Occipital lobe (tissue), 1 donor: ENCODE measurements at regions not wholly inside any gene's neighbourhood (a gene's known extent, or its start where the extent isn't known, plus 50 kb on each side); places are given as distances from the start of the nearest gene placed in this dataset.

Experiments used
- DNase-seq: peaks from one replicate; lab custom pipeline; 2025; lab: John Stamatoyannopoulos, UW

DNA sequence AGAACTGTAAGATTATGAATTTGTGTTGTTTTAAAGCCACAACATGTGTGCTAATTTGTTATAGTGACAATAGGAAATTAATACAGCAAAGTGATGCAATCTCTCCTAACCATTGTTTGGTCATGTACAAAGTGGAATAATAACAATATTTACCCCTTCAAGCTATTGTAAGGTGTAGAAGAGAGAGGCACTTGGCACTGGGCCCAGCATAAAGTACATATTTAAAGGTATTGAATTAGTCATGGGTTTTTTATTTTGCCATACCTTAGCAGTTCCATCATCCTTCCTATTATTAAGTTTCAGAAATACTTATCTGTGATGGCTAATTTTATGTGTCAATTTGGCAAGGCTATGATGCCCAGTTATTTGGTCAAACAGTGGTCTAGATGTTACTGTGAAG is 322.4 kb upstream of the TSHZ2 start:
- no peak for DNase-seq

DNA sequence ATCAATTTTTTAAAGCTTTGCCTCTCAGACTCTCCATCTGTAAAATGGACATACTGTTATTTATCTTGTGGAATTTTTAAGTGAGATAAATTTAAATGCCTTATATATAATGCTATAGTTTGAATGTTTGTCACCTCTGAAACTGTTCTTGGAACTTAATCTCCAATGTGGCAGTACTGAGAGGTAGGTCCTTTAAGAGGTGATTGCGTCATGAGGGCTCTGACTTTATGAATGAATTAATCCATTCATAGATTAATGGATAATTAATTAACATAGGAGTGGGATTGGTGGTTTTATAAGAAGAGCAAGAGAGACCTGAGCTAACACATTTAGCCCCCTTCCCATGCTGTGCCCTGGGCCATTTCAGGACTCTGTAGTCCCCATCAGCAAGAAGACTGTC is 326.3 kb upstream of the TSHZ2 start:
- no peak for DNase-seq

DNA sequence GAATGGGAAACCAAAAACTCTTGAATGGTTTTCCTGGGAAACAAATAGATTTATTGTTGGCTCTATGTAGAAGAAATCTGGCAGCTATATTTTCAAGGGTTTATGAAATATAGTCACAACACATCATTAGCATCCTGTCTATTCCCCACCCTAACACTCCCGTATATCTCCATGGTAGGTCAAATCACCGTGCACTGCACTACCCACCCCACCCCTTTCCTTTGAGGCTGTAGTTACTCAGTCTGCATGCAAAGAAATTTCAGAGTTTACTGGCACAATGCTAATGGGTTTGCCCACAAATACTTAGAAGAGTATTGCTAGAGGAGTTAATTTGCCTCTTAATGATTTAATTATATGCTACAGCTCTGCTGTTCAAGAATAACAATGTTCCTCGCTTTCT is 329.1 kb upstream of the TSHZ2 start:
- no peak for DNase-seq

DNA sequence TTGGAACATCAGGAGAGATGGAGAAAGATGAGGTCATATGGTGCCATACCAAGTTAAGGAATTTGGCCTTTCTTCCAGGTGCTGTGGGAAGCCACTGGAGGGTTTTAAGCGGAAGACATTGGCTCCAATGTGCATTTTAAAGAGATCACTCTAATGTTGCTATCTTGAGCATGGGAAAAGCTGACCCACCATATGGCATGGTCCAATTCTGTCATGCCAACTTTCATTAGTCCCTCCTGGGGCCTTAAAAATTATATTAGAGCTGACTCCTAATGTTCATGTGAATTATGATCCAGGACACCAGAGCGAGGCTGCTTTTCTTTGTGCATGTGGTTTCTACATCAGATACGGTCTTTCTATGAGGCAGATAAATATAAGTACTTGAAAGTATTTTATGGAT is 335.0 kb upstream of the TSHZ2 start:
- no peak for DNase-seq

DNA sequence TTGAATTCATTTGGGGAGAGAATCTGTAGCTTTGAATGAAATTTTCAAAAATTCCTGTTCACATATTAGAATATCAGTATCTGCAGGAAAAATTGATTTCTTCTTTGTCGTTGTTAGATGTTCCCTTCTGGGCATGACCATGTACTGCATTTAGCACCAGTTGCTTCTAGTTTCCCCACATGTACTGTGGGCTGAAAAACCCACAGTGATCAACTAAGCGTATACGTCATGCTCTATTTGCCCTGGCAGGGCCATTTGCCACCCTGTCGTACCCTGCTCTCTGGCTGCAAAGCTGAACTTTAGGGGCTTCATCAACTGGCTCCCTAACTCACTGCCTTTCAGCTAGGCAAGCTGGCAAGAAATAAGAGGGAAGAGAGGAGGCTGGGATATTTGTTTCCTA is 340.7 kb upstream of the TSHZ2 start:
- no peak for DNase-seq

DNA sequence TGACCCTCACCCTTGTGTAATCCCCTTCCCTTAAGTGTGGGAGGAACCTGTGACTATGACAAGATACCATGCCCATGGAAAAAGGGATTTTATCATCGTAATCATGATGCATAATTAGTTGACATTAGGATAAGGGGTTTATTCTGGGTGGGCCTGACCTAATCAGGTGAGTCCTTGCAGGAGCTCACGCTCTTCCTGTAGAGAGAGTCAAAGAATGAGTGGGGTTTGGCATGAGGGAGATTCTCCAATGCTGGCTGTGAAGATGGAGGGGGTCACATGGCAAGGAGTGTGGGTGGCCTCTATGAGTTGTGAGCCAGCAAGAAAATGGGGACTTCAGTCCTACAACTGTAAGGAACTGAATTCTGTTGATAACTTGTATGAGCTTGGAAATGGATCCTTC is 342.0 kb upstream of the TSHZ2 start:
- no peak for DNase-seq

DNA sequence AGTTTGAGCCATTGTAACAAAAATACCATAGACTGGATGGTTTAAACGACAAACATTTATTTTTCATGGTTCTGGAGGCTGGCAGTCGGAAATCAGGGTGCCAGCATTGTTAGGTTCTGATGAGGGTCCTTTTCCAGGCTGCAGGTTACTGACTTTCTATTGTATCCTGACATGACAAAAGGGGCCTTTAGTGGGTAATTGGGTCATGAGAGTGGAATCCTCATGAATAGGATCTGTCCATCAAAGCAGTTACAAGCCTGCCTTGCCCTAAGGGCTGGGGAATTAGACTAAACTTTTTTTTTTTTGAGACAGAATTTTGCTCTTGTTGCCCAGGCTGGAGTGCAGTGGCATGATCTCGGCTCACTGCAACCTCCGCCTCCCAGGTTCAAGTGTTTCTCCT is 347.9 kb upstream of the TSHZ2 start:
- no peak for DNase-seq

DNA sequence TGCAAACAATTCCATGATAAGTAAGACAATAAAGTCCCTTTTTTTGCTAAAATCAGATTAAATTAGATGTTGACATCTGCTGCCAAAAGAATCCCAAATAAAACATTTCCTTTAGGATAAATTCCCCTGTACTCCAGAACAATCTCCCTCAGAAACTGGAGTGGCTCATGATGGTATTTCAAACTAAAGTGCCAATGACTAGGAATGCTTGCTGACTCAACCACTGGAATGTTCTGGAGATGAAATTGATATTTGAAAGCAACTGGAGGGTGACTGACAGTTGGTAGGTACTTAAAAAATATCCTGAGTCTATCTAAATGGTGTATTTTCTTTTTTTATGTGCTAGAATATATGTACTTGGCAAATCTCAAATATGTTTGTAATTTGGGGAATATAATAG is 350.1 kb upstream of the TSHZ2 start:
- DNase-seq: no peak

DNA sequence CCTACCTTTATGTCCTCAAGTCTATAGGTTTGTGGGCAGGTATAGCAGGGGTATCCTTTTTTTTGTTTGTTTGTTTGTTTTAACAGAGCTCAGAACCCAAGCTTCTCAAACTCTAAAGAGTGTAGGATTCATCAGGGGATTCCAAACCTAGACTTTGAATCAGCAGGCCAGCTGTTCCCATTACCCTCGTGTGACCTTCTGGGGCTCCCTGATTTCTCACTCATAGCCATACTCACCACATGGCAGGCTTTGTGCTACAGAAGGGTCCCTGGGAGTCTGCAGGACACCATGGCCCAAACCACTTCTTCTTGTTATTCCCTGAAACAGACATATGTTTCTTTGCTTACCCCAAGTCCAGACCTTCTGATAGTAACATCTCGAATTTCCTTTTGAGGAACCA is 350.8 kb upstream of the TSHZ2 start:
- DNase-seq: no peak

DNA sequence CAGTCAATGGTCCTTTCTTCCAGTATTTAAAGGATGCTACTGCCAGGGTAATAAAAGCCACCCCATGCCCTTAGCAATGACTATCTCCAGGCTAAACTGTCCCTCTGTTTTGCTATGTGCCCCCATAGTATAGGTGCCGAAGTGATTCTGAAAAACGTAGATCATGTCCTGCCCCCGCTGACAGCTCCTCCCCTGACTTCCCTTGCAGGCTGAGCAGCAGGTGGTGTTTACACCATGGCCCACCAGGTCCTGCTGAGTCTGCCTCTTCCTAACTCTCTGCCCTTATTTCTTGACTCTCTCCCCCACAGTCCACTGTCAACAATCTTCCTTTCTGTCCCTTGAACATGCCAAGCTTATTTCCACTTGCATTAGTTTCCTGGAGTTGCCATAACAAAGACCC is 352.5 kb upstream of the TSHZ2 start:
- no peak for DNase-seq

DNA sequence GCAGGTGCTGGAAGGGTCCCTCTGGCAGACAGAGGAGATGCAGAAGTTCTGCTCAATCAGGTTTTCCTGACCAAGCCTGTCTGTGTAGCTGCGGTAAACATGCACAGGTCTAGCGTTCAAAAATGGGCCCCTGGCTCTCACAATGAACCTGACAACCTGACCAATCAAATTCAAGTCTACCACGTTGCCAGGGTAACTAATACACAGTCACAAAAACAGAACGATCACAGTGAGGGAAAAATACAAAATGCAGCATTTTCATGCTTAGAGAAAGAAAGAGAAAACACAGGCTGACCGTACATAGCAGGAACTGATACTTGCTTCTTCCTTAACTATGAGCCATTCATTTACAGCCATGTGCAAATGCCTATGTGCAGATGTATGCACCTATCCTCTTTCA is 353.1 kb upstream of the TSHZ2 start:
- DNase-seq: no peak

DNA sequence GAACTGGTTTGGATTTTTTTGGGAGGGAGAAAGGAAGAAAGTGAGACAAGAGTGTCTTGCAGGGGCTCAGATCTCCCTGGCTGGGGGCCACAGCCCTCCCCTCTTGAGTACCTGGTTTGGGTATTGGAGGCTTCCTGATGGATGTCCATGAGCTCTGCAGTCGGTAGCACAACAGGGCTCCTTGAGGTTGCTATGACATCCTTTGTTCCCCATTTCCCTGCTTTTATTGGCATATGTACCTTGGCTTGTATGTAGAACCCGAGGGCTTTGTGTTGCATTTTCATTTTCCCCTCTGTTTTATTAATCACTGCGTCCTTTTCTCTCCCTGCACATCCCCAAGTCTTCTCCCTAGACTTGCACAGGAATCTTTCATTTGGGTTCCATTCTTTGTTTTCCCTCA is 355.5 kb upstream of the TSHZ2 start:
- no peak for DNase-seq

DNA sequence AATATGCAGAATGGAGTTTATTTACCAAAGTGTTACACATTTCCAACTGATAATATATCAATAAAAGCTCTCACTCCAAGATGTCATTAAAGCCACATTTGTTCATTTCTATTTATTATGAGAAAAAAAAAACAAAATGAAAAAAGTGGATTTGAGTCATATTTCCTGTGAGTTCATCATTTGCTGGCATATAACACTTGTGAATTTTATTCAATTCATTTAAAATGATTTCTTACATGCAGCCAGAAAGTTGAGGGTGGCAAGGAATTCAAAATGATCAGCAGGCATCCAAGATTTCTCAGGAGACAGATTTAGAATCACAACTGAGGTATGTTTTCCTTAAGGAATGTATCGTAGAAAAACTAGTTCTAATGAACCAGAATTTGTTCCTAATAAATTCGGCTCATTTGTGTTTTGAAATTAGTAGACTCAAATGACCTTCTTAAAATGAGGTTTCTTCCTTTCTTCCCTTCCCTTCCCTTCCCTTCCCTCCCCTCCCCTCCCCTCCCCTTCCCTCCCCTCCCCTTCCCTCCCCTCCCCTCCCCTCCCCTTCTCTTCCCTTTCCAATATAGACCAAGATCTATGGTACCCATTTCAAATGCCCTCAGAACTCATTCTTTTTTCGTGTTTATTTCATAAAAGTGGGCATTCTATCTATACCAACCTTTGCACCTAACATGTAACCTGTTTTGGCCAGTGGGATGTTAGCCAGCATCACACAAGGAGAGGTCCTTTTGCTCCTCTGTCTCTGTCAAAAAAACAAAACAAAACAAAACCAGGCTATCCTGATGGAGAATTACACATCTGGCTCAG is 357.9 kb upstream of the TSHZ2 start:
- DNase-seq: no peak

DNA sequence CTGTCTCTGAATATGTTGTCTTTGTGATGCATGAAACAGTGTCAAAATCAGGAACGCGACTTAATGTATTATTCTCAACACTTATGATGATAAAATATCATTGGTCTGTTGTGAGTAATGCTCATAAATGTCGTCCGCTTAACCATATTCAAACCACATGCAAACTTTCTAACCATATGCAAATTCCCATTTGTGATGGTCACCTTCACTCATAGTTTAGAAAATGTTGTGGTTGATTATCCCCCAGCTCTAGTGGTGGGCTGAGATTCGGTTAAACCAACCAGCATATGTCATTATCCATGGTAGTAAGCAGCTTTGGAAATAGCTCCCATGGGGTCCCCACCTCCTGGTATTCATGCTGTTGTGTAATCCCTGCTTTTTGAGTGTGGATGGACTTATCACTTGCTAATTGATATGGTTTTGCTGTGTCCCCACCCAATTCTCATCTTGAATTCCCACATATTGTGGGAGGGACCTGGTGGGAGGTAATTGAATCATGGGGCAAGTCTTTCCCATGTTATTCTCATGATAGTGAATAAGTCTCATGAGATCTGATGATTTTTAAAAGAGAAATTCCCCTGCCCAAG is 360.0 kb upstream of the TSHZ2 start:
- DNase-seq: no peak

DNA sequence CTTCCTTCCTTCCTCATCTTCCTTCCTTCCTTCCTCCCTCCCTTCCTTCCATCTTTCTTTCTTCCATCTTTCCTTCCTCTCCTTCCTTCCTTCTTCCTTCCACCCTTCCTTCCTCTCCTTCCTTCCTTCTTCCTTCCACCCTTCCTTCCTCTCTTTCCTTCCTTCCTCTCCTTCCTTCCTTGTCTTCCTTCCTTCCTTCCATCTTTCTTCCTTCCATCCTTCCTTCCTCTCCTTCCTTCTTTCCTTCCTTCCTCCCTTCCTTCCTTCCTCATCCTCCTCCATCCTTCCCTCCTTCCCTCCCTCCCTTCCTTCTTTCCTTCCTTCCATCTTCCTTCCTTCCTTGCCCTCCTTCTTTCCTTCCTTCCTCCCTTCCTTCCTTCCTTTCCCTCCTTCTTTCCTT is 361.4 kb upstream of the TSHZ2 start:
- no peak for DNase-seq

DNA sequence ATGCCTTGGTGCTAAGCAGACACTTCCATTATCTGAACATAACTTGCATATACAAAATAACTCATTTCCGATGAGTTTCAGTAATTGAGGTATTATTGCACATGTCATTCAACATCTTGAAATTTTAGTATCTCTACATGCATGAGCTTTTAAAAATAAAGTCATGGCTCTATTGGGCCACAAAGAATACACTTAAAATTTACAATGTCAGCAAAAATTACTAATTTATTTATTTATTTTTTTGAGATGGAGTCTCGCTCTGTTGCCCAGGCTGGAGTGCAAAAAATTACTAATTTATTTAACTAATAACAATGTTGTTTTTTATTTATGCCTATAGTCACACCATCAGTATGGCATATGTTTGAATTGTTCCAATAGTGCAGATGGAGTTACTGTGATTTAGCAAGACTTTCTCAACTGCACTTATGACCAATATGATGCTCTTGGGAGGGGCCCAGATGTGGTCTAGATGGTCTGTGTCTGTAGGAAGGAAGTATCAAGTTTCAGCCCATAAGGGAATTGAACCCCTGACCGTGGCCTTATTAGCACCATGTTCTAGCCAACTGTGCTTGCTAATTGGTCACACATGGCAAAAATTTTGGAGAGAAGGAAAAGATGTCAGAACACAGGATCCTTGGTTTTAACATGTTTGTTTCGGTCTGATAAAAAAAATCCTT is 370.7 kb upstream of the TSHZ2 start:
- no peak for DNase-seq

DNA sequence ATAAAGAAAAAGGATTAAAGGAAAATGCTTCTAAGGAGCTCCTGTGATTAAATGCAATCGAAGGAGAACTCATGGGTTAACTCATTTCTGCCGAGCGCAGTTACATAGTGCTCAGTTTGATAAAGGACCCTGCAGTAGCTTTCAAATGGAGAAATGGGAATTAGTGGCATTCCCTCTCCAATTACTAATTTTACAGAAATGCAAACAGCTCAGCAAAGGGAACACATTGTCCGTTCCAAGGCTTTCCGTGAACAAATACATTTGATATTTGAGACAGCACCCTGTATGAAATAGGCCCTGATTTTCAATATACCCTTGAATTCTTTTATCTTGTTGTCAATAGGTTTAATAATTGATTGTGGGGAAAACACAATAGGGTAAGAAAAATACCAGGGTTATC is 375.9 kb upstream of the TSHZ2 start:
- no peak for DNase-seq

DNA sequence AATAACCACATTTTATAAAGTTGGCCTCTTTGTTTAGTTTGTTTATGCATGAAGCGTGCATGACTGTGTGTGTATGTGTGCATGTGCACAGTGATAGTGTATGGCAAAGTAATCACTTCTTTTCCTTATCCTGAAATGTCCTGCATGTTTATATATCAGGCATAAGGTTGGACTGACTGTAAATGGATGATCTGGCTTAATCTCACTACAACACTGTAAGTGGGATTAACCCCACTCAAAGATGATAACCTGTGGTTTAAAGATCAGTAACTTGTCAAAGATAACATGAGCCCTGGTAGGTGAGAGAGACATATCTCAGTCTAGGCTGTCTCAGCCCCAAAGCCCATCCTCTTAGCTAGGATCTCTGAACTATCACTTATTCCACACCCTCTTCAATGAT is 376.6 kb upstream of the TSHZ2 start:
- DNase-seq: no peak

DNA sequence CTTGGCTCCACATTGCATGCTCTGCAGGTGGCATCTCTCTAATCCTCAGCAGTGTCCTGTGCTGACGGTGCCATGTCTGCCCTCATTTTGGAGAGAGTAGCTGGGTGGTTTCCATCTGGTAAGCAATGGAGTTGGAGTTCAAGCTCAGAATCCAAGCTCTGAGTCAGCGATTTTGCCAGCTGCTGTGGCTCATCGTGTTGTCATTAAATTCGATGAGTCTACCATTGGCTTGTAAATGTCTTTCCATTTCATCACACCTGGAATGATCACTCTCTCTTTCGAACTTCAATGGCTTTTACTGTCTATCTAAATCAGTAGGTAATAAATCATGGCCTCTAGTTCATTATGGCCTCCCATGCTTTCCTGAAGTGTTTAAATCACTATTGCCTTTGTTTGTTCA is 378.5 kb upstream of the TSHZ2 start:
- no peak for DNase-seq

DNA sequence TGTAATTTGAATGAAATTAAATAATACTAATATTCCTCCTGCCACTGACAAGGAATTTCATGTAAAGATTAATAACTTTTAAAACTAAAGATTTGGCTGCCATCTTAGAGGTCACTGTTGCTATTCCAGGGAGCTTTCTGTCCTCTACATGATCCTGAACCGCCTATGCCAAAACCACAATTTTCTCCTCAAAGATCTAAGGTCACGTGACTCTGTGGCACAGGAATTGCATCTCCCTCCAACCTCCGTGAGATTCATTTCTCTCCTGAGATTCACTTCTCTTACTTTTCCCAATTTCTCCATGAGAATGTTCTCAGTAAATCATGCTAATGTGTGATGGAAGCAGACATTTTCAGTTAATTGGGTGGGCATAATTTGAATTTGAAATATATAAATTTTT is 379.6 kb upstream of the TSHZ2 start:
- no peak for DNase-seq

DNA sequence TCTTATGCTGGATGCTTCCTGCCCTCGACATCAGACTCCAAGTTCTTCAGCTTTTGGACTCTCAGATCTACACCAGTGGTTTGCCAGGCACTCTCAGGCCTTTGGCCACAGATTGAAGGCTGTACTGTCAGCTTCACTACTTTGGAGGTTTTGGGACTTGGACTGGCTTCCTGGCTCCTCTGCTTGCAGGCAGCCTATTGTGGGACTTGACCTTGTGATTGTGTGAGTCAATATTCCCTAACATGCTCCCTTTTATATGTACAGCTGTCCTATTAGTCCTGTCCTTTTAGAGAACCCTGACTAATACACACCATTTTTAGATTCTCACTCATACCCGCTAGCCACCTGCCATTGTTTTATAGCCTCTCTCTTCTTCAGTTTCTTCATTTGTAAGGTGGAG is 382.1 kb upstream of the TSHZ2 start:
- no peak for DNase-seq

DNA sequence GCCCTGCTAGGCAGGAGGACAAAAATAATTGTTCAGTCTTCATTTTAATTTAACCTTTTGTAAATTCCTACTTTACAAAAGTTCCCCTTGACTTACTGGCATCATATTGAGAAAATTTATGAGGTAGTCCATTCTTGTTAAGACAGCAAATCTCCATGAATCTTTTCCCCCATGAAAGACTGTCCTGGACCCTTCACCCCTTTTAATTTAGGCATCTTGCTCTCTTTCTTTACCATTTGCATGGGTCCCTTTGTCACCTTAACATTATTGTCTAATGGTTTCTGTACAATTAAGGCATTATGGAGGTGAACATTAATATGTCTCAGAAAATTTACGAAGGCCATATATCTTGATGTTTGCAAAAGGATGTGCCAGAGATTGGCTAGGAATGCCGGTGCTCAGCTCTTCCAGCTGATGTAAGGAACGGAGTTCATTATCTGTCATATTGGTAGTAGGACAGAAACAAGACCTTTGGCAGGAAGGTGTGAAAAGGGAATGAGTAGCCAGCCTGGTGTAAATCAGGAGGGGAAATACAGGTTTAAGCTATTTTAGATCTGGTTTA is 382.8 kb upstream of the TSHZ2 start:
- no peak for DNase-seq

DNA sequence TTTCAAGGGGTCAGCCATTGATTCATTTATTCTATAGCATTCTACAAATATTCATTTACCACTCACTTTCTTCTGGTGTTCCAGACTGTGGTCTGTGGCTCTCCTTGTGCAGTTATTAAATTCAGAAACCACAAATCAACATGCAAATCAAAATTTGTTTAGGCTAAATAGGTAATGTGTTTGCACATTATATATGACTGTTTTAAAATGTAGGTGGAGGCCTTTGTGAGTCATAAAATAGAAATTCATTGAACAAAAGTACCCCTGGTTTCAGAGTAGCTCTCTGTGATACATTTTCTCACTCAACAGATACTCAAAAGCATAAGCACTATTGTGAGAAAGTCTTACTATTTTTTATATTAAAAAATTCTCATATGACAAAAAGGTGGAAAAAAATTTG is 385.5 kb upstream of the TSHZ2 start:
- DNase-seq: no peak
